ENCODE measurements at regions not wholly inside any gene's neighbourhood (a gene's known extent, or its start where the extent isn't known, plus 50 kb on each side); places are given as distances from the start of the nearest gene placed in this dataset.

GRCh38 chr3:113057117-113057516, 66.3 kb downstream of the GTPBP8 start:
- WGBS, 2 experiments (ENCODE audit: extremely low coverage in 1 of 2, insufficient coverage in 1 of 2, insufficient read length in 1 of 2, insufficient replicate concordance in 2 of 2, low coverage in 1 of 2, low lambda C conversion rate in 2 of 2, missing lambda C conversion rate in 1 of 2): 94% methylated on average over 3 of the region's 3 CpGs; no CpG with 5 or more reads in 1 of the 2 experiments
- Histone ChIP-seq H3K79me1 (ENCODE audit: low read depth, low read length) (no peaks in the 10 kb centered on the region), H4K8ac (ENCODE audit: extremely low read depth, insufficient read depth, low read length) (no peak overlapping the region), H2BK15ac (ENCODE audit: low read length) (no peak overlapping the region), H3K4me3 (ENCODE audit: extremely low read depth in 1 of 4, insufficient read depth in 2 of 4, low read depth in 3 of 4, low read length in 4 of 4) (no peak overlapping the region), H3K4me2 (ENCODE audit: insufficient read depth in 1 of 2, low read depth in 2 of 2, low read length in 2 of 2) (no peak overlapping the region), H3K14ac (ENCODE audit: insufficient read length) (no peak overlapping the region), H4K20me1 (replicated peaks in 1 of 2; ENCODE audit: control insufficient read depth in 1 of 2, insufficient read depth in 2 of 2, low read length in 2 of 2) (no peaks in the 10 kb centered on the region), H2AFZ (ENCODE audit: low read length) (no peak overlapping the region), H3K27ac (ENCODE audit: low read depth, low read length) (no peak overlapping the region), H2BK20ac (ENCODE audit: low read length) (no peak overlapping the region), H4K5ac (ENCODE audit: insufficient read length, low read depth, low read length) (no peak overlapping the region), H3K36me3 (ENCODE audit: control insufficient read depth in 2 of 4, insufficient read depth in 4 of 4, low read length in 3 of 4) (no peaks in the 10 kb centered on the region), H2BK5ac (ENCODE audit: low read depth, low read length) (no peak overlapping the region), H3K4me1 (replicated peaks in 1 of 4; ENCODE audit: control insufficient read depth in 3 of 4, insufficient read depth in 4 of 4, low read length in 3 of 4) (no peaks in the 10 kb centered on the region), H4K91ac (replicated peaks; ENCODE audit: insufficient read length, low read length) (no peak overlapping the region), H3K4ac (replicated peaks; ENCODE audit: insufficient read length, low read depth, low read length) (no peak overlapping the region), H2AK5ac (ENCODE audit: low read depth, low read length) (no peak overlapping the region), H3K79me2 (ENCODE audit: control insufficient read depth in 1 of 2, insufficient read depth in 2 of 2, low read length in 2 of 2) (no peaks in the 10 kb centered on the region), H3K23me2 (ENCODE audit: low read depth, low read length) (peaks cover 2% of the 10 kb centered on the region; the same call in 1 of the 2 replicates), H3K27me3 (replicated peaks in 1 of 4; ENCODE audit: control insufficient read depth in 3 of 4, extremely low read depth in 1 of 4, insufficient read depth in 3 of 4, low read length in 3 of 4) (no peaks in the 10 kb centered on the region), H3K56ac (replicated peaks; ENCODE audit: insufficient read length, low read depth, low read length) (no peak overlapping the region), H2BK12ac (ENCODE audit: low read depth, low read length) (no peak overlapping the region), H2BK120ac (replicated peaks; ENCODE audit: low read depth, low read length) (no peak overlapping the region), H3K23ac (ENCODE audit: insufficient read length) (no peak overlapping the region), H3K18ac (ENCODE audit: extremely low read depth, low read length) (no peak overlapping the region), H3K9me3 (ENCODE audit: insufficient read depth in 2 of 2, low read depth in 1 of 2, low read length in 1 of 2) (no peaks in the 10 kb centered on the region), H3K9ac (replicated peaks in 1 of 4; ENCODE audit: extremely low read depth in 1 of 4, low read depth in 3 of 4, low read length in 3 of 4) (no peak overlapping the region)
- FAIRE-seq (no peak), DNase-seq (ENCODE audit: low read depth in 1 of 2, low spot score in 2 of 2) (no peak)
- CTCF ChIA-PET (ENCODE audit: partially characterized antibody): interaction anchor here (1.1 to 10.8 kb wide), 5 partner anchors 10 to 230 kb away, joined by 3 to 108 read pairs (median 3); no protein-coding TSS in a partner anchor
- POLR2A ChIA-PET (ENCODE audit: partially characterized antibody): no interaction called here
- TF ChIP-seq CHD7 (IDR thresholded peaks at IDR 0.05; ENCODE audit: insufficient replicate concordance, low read length): no peak
